ENCODE measurements at regions not wholly inside any gene's neighbourhood (a gene's known extent, or its start where the extent isn't known, plus 50 kb on each side); places are given as distances from the start of the nearest gene placed in this dataset.

- Histone ChIP-seq H3K36me3 (no peaks in the 10 kb centered on the region), H3K27ac (no peak overlapping the region), H3K9me3 (no peaks in the 10 kb centered on the region), H3K27me3 (no peaks in the 10 kb centered on the region), H3K4me1 (no peaks in the 10 kb centered on the region), H3K4me3 (no peak overlapping the region)
- intact Hi-C loops (cut with DNase I; ENCODE audit: low total_unique reads) (no loop called here), in situ Hi-C loops (cut with MboI; ENCODE audit: low sequenced_read_pairs in 4 of 4) (no loop called here)
- DNase-seq: no peak
- no peak for ATAC-seq
- TF ChIP-seq POLR2A (IDR thresholded peaks at IDR 0.05) (no peak), CTCF (IDR thresholded peaks at IDR 0.05 in 4 of 5, conservative IDR thresholded peaks at IDR 0.05 in 1 of 5) (no peak)
These were observed 1568.1 kb upstream of the GOT2 start for GRCh38 chr16:60302261-60302660.

GRCh38 chr16:60299241-60299776 is 1565.2 kb upstream of the GOT2 start:
- no peaks in the 10 kb centered on the region for H3K27me3 ChIP-seq
- no peak overlapping the region for H3K4me3 ChIP-seq
- TF ChIP-seq POLR2A (IDR thresholded peaks at IDR 0.05): no peak
- no peak for TF ChIP-seq CTCF (IDR thresholded peaks at IDR 0.05 in 4 of 5, conservative IDR thresholded peaks at IDR 0.05 in 1 of 5)
- no peaks in the 10 kb centered on the region for H3K4me1 ChIP-seq
- no peaks in the 10 kb centered on the region for H3K9me3 ChIP-seq
- intact Hi-C loops (cut with DNase I; ENCODE audit: low total_unique reads) (no loop called here), in situ Hi-C loops (cut with MboI; ENCODE audit: low sequenced_read_pairs in 4 of 4) (no loop called here)
- H3K27ac ChIP-seq: no peak overlapping the region
- DNase-seq (no peak), ATAC-seq (no peak)
- H3K36me3 ChIP-seq: no peaks in the 10 kb centered on the region

- intact Hi-C loops (cut with DNase I; ENCODE audit: low total_unique reads): no loop called here
- ATAC-seq: no peak
- H3K4me3 ChIP-seq: no peak overlapping the region
- no peak overlapping the region for H3K27ac ChIP-seq
- no peaks in the 10 kb centered on the region for H3K4me1 ChIP-seq
- H3K9me3 ChIP-seq: no peaks in the 10 kb centered on the region
- H3K27me3 ChIP-seq: no peaks in the 10 kb centered on the region
- DNase-seq: no peak
- in situ Hi-C loops (cut with MboI; ENCODE audit: low sequenced_read_pairs in 4 of 4): no loop called here
- H3K36me3 ChIP-seq: no peaks in the 10 kb centered on the region
- no peak for TF ChIP-seq CTCF (IDR thresholded peaks at IDR 0.05 in 4 of 5, conservative IDR thresholded peaks at IDR 0.05 in 1 of 5)
- TF ChIP-seq POLR2A (IDR thresholded peaks at IDR 0.05): no peak
These were observed 1561.3 kb upstream of the GOT2 start for GRCh38 chr16:60295451-60295850.

- no peak overlapping the region for H3K4me3 ChIP-seq
- no peak overlapping the region for H3K27ac ChIP-seq
- TF ChIP-seq CTCF (IDR thresholded peaks at IDR 0.05 in 4 of 5, conservative IDR thresholded peaks at IDR 0.05 in 1 of 5): no peak
- no peak for TF ChIP-seq POLR2A (IDR thresholded peaks at IDR 0.05)
- no peaks in the 10 kb centered on the region for H3K4me1 ChIP-seq
- H3K36me3 ChIP-seq: no peaks in the 10 kb centered on the region
- no peak for ATAC-seq
- intact Hi-C loops (cut with DNase I; ENCODE audit: low total_unique reads): no loop called here
- H3K27me3 ChIP-seq: no peaks in the 10 kb centered on the region
- no peak for DNase-seq
- no peaks in the 10 kb centered on the region for H3K9me3 ChIP-seq
- in situ Hi-C loops (cut with MboI; ENCODE audit: low sequenced_read_pairs in 4 of 4): no loop called here
These were observed 1551.7 kb upstream of the GOT2 start for GRCh38 chr16:60285794-60286193.

- Histone ChIP-seq H3K4me1 (no peaks in the 10 kb centered on the region), H3K9me3 (no peaks in the 10 kb centered on the region), H3K4me3 (no peak overlapping the region), H3K27me3 (no peaks in the 10 kb centered on the region), H3K27ac (no peak overlapping the region), H3K36me3 (no peaks in the 10 kb centered on the region)
- TF ChIP-seq POLR2A (IDR thresholded peaks at IDR 0.05) (no peak), CTCF (IDR thresholded peaks at IDR 0.05 in 4 of 5, conservative IDR thresholded peaks at IDR 0.05 in 1 of 5) (no peak)
- intact Hi-C loops (cut with DNase I; ENCODE audit: low total_unique reads): no loop called here
- DNase-seq (no peak), ATAC-seq (no peak)
- in situ Hi-C loops (cut with MboI; ENCODE audit: low sequenced_read_pairs in 4 of 4): no loop called here
These were observed 1545.0 kb upstream of the GOT2 start for GRCh38 chr16:60279061-60279665.
